Cerebellar cortex (tissue), 1 donor: ENCODE measurements at regions not wholly inside any gene's neighbourhood (a gene's known extent, or its start where the extent isn't known, plus 50 kb on each side); places are given as distances from the start of the nearest gene placed in this dataset.

Experiments used
- DNase-seq: peaks from one replicate; pipeline ENCODE4 v3.0.0-alpha.2; 2015; ENCODE audit warnings: low spot score

DNA sequence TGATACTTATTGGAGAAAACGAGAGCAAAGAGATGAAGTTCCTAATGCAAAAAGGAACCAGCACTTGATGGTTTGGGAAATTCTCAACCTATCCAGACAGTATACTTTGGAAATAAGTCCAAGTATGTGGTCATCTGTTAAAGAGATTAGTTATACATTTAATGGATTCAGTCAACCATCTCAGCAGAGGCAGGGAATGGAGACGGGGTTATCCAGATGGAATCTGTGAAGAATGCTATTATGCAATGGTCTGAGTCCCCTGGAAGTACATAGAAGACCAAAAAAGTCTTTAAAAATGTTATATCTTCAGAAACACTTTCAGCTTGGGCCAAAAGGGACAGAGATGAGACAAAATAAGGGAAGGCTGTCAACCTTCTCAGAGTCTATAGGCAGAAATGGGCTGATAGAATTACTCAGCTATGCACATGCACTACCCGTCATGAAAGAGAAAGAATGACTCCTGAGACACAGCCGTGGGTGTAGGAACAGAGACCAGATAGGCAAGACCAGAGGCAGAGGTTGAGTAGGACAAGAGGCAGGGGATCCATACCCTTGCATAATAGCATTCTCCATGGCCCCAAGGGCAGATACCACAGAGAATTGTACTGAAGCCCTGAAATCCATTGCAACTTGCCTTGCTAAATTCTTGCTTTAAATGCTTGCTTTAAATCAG is 738.8 kb upstream of the POT1 start:
- DNase-seq = no peak

DNA sequence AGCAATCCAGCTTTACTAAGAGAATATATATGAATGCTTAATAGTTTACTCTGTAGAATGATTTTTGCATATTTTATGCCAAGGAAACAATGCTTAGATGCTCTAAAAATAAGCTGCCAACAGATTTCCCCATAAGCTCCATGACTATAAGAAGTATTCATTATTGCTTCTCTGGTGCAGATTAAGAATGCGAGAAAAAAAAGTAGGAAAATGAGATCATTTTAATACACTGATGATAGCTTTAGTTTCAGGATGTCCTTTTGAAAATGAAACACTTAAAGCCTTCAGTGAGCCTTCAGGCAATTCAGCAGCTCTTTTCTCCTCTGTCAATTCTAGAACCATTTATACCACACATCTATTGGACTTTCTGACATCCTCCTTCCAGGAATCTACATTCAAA is 735.0 kb upstream of the POT1 start:
- DNase-seq = no peak

DNA sequence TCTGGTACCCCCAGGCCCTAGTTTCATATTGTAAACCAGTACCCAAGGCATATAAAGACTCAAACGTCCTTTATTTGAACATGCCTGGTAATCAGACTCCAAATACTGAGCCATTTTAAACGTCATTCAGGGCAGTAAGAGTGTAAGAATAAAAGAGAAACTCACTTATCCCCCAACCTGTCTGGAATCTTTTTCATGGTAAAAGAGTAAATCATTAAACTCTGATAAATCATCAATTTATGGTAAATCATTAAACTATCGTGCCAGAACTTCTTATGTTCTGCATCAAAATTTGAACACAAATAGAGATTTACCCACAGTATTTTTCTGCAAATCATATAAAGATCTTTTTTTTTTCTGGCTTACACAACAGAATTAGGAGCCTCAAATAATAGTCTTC is 734.3 kb upstream of the POT1 start:
- DNase-seq = no peak

- no peak for DNase-seq
These were observed 732.1 kb upstream of the POT1 start for GRCh38 chr7:125661677-125662076.

- DNase-seq = no peak
These were observed 731.4 kb upstream of the POT1 start for GRCh38 chr7:125661006-125661405.

- DNase-seq = no peak
These were observed 724.5 kb upstream of the POT1 start for GRCh38 chr7:125654076-125654475.

- DNase-seq = no peak
These were observed 722.4 kb upstream of the POT1 start for GRCh38 chr7:125651823-125652528.

- no peak for DNase-seq
These were observed 718.9 kb upstream of the POT1 start for GRCh38 chr7:125648543-125648942.

- DNase-seq = no peak
These were observed 716.1 kb upstream of the POT1 start for GRCh38 chr7:125645770-125646169.

- DNase-seq = no peak
These were observed 714.5 kb upstream of the POT1 start for GRCh38 chr7:125644109-125644508.

GRCh38 chr7:125643302-125643701 is 713.7 kb upstream of the POT1 start:
- DNase-seq = no peak

DNA sequence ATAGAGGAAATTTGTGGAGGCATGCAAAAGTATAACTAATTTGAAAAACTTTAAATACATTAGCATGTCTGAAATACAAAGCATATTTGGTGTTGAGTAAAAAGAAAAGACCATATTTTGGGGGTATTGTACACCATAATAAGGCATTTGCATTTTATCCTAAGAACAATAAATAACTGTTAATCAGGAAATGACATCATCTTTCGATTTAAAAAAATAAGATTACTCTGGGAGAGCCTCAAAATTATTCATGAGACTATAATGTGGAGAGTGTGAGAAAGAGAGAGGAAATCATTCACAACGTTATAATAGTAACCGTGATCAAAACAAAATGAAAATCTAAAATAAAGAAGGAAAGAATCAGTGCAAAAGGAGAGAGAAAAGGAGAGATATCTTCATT is 712.3 kb upstream of the POT1 start:
- DNase-seq = no peak

GRCh38 chr7:125636320-125636962 is 706.8 kb upstream of the POT1 start:
- no peak for DNase-seq

GRCh38 chr7:125618516-125618915 is 688.9 kb upstream of the POT1 start:
- no peak for DNase-seq

- DNase-seq = no peak
These were observed 682.0 kb upstream of the POT1 start for GRCh38 chr7:125611582-125611981.

GRCh38 chr7:125606671-125607070 is 677.0 kb upstream of the POT1 start:
- DNase-seq = no peak

GRCh38 chr7:125605241-125605640 is 675.6 kb upstream of the POT1 start:
- no peak for DNase-seq

DNA sequence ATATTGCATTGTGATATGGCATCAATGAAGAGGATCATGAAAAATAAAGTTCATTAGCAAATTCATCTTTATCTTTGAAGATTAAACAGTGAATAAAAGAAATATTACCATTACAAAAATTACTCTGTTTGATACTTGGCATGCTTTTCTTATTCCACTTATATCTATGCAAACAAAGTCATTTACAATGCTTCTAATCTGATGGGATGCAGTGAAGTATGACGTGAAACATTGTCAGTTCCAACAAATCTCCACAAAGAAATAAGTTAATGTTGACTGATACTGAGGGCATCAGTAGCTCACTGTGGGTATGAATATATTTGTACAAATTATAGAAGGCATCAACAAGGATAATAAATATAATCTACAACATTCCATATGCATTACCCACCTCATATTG is 672.8 kb upstream of the POT1 start:
- DNase-seq = no peak

GRCh38 chr7:125599387-125599786 is 669.8 kb upstream of the POT1 start:
- no peak for DNase-seq

DNA sequence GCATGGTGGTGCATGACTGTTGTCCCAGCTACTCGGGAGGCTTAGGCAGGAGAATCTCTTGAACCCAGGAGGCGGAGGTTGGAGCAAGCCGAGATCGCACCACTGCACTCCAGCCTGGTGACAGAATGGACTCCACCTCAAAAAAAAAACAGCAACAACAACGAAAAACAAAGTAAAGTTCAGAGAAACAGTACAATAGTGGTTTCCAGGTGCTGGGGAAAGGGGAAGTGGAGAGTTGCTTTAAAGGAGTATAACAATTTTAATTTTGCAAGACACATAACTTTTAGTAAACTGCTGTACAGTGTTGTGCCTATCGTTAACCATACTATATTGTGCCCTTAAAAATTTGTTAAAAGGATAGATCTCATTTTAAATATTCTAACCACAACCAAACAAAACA is 662.7 kb upstream of the POT1 start:
- no peak for DNase-seq

DNA sequence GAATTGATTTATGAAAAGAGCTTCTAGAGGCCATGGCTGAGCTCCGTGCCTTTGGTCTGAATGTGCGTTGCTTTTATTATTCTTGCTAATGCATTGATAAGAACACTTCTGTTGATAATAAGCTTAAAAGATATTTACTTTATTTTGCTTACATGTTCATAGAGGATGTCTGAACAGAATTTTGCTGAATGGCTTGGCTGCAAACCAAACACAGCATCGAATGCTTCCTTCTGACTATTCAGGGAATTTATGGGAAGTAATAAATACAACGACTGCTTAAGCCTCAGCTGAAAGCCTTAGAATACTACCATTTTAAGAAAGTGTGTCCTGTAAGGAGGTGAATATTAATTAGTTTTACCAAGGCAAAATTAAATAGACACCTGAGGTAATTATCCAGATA is 643.5 kb upstream of the POT1 start:
- DNase-seq = no peak

DNA sequence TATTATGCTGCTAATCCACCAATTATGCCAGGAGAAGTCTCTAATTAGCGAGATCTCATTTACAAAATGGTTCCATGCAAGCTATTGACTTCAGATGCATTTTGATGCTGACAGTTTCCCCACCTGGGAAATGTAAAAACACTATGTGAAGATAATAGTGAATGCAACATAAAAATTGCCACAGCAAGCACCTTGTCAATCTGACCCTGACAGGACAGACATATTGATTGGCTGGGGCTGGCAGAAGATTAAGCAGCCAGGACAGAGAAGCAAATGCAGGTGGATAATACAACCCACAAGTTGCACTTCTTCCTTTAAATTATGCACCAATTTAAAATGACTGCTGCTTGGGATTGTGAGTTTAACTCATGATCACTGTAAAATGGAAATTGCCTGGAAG is 642.8 kb upstream of the POT1 start:
- no peak for DNase-seq

GRCh38 chr7:125568799-125569198 is 639.2 kb upstream of the POT1 start:
- no peak for DNase-seq

DNA sequence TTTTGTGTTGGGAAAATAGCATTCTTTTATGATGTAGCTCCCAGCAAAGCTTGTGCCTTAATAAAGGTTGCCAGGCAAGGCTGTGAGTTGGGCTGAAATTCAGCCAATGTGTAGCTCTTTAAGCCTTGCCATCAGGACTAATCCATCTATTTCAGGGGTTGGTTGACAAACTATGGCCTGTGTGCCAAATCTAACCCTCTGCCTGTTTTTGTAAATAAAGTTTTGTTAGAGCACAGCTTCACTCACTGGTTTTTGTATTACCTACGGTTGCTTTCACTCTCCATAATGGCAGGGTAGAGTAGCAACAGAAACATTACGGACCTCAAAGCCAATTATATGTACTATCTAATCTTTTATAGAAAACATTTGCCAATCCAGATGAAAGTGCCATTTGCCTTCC is 638.1 kb upstream of the POT1 start:
- no peak for DNase-seq
